Calu3 (cell line): ENCODE measurements at regions not wholly inside any gene's neighbourhood (a gene's known extent, or its start where the extent isn't known, plus 50 kb on each side); places are given as distances from the start of the nearest gene placed in this dataset.
A peak's percentile ranks its signal among the peaks of the same experiment; 100 is the strongest.
"Not testable (repeated sequence)": the region's sequence is repeated elsewhere in the genome, so short reads cannot be mapped to it uniquely, and the experiment has no call there.

Source experiments
- BruUV-seq: library from RNA; stranded (reverse); fragments of 400-500 nt; replicated peaks from 2 replicates; lab custom pipeline; 2021; lab: Mats Ljungman, UMichigan
- CTCF ChIA-PET: fragments of 300-600 bp; sonication (Branson Sonifier 250); formaldehyde crosslinking; loops from one replicate; lab custom pipeline; 2022; ENCODE audit warnings: antibody characterized with exemption; lab: Charles Lee
- DNase-seq: peaks from one replicate; pipeline ENCODE4 v3.0.0; 2022
- H3K27ac Mint-ChIP-seq: one replicate; pipeline ENCODE4 v1.8.0; 2022; ENCODE audit warnings: mixed read lengths; ENCODE audit not compliant: unreplicated experiment
- H3K27me3 Mint-ChIP-seq: one replicate; pipeline ENCODE4 v1.8.0; 2022; ENCODE audit warnings: mixed read lengths; ENCODE audit not compliant: unreplicated experiment
- H3K36me3 Mint-ChIP-seq: one replicate; pipeline ENCODE4 v1.8.0; 2022; ENCODE audit warnings: mild to moderate bottlenecking, moderate library complexity, mixed read lengths; ENCODE audit not compliant: insufficient read depth, unreplicated experiment
- H3K4me1 Mint-ChIP-seq: one replicate; pipeline ENCODE4 v1.8.0; 2022; ENCODE audit warnings: mild to moderate bottlenecking, low read depth, mixed read lengths; ENCODE audit not compliant: unreplicated experiment
- H3K4me3 Mint-ChIP-seq: one replicate; pipeline ENCODE4 v1.8.0; 2022; ENCODE audit warnings: mild to moderate bottlenecking, low read depth, moderate library complexity, mixed read lengths; ENCODE audit not compliant: unreplicated experiment
- H3K9me3 Mint-ChIP-seq: one replicate; pipeline ENCODE4 v1.8.0; 2022; ENCODE audit warnings: low read depth, mixed read lengths; ENCODE audit not compliant: unreplicated experiment
- intact Hi-C: fragments of 100-400 bp; cut with micrococcal nuclease; formaldehyde crosslinking; loops from one replicate; pipeline ENCODE4 v1.10.0; 2022; ENCODE audit not compliant: unreplicated experiment
- TF ChIP-seq, protein P1 (sequence below): fragments of 200-600 bp; IDR thresholded peaks from one replicate; pipeline ENCODE4 v1.8.0; 2022; ENCODE audit warnings: antibody characterized with exemption; ENCODE audit not compliant: unreplicated experiment

DNA sequence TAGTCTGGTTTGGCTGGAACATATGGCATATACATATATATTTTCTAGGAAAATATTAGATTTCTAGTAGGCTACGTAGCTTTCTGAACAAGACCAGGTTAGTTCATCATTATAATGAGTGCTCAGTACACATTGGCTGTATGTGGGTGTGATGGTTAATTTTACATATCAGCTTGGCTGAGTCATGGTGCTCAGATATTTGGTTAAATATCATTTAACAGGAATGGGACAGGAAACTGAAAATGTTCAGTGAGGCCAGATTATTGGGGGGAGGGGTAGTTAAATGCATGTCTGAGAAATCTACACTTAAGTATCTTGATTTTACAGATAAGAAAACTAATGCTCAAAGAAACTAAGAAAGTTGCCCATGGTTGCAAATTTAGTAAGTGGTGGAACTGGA is 160.1 kb downstream of the RBMX2 start:
- Mint-ChIP-seq H3K27me3 (no peaks in the 10 kb centered on the region), H3K4me1 (peaks cover 67% of the 10 kb centered on the region), H3K27ac (peak overlapping the region; percentile 73), H3K4me3 (peak overlapping the region; percentile 33), H3K36me3 (no peaks in the 10 kb centered on the region), H3K9me3 (peaks cover 4% of the 10 kb centered on the region)
- no peak for DNase-seq
- intact Hi-C loops, result no loop called here
- TF ChIP-seq, protein P1, sequence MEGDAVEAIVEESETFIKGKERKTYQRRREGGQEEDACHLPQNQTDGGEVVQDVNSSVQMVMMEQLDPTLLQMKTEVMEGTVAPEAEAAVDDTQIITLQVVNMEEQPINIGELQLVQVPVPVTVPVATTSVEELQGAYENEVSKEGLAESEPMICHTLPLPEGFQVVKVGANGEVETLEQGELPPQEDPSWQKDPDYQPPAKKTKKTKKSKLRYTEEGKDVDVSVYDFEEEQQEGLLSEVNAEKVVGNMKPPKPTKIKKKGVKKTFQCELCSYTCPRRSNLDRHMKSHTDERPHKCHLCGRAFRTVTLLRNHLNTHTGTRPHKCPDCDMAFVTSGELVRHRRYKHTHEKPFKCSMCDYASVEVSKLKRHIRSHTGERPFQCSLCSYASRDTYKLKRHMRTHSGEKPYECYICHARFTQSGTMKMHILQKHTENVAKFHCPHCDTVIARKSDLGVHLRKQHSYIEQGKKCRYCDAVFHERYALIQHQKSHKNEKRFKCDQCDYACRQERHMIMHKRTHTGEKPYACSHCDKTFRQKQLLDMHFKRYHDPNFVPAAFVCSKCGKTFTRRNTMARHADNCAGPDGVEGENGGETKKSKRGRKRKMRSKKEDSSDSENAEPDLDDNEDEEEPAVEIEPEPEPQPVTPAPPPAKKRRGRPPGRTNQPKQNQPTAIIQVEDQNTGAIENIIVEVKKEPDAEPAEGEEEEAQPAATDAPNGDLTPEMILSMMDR, result no peak
- BruUV-seq, result no TSS peak
- CTCF ChIA-PET, result interaction anchor here (0.6 to 2.7 kb wide), 4 partner anchors 12 to 141 kb away, joined by 3 to 11 read pairs (median 5); no protein-coding TSS in a partner anchor

DNA sequence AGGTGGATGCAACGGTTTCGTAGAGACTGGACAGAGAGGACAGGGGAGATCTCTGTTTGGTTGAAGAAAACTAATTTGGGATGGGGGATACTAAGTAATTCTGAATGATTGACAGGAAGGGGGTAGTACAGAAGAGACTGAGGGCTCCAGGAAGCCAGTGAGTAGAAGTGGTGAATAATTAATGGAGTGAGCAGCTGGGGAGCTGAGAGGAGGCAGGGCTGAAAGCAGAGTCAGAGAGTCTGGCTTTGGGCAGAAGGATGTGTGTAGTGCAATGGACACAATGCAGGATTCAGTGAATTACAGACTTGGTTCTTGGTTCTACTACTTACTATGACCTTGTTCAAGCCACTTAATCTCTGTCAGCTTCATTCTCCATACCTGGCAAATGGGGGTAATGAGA is 161.7 kb downstream of the RBMX2 start:
- TF ChIP-seq, protein P1, result no peak
- no peak for DNase-seq
- H3K4me3 Mint-ChIP-seq, result no peak overlapping the region
- H3K9me3 Mint-ChIP-seq, result peaks cover 4% of the 10 kb centered on the region
- peaks cover 67% of the 10 kb centered on the region for H3K4me1 Mint-ChIP-seq
- CTCF ChIA-PET, result no interaction called here
- intact Hi-C loops, result no loop called here
- H3K27me3 Mint-ChIP-seq, result no peaks in the 10 kb centered on the region
- peak overlapping the region; percentile 32 for H3K27ac Mint-ChIP-seq
- no peaks in the 10 kb centered on the region for H3K36me3 Mint-ChIP-seq
- BruUV-seq, result no TSS peak

DNA sequence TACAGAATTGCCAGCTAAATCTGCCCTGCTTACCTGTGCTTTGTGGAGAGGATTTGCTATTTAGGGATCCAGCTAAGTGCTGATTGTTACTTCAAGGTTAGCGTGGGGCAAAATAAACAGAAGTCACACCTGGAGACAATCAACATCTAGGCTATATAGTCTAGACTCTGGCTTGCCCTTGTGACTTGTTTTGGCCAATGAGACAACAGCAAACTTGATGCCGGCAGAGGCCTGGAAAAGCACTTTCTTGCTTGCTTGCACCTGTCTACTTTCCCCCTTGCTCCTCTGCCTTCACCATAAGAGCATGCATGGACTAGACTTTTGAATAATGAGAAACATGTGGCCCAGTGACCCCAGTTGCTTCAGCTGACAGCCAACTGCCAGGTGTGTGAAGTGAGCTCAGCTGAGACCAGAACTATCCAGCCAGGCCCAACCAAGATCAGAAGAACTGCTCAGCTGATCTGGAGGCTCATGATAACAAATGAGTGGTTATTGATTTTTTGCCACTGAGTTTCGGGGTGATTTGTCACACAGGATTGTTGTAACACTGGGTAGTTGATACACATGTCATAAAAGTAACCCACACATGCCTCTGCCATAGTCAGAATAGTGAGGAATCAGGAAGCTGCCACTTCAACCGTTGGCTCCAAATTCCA is 164.4 kb downstream of the RBMX2 start:
- Mint-ChIP-seq H3K27me3 (no peaks in the 10 kb centered on the region), H3K9me3 (peaks cover 4% of the 10 kb centered on the region), H3K27ac (peak overlapping the region; percentile 38), H3K4me3 (no peak overlapping the region), H3K36me3 (no peaks in the 10 kb centered on the region), H3K4me1 (peaks cover 56% of the 10 kb centered on the region)
- intact Hi-C loops, result no loop called here
- CTCF ChIA-PET, result interaction anchor here (0.6 to 1.0 kb wide), 3 partner anchors 10 to 178 kb away, joined by 3 to 5 read pairs (median 4); no protein-coding TSS in a partner anchor
- TF ChIP-seq, protein P1, result no peak
- DNase-seq, result peak; percentile 27
- no TSS peak for BruUV-seq

DNA sequence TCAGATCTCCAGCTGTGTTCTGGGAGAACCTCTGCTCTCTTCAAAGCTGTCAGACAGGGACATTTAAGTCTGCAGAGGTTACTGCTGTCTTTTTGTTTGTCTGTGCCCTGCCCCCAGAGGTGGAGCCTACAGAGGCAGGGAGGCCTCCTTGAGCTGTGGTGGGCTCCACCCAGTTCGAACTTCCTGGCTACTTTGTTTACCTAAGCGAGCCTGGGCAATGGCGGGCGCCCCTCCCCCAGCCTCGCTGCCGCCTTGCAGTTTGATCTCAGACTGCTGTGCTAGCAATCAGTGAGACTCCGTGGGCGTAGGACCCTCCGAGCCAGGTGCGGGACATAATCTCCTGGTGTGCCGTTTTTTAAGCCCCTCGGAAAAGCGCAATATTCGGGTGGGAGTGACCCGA is 171.2 kb downstream of the RBMX2 start:
- DNase-seq, CTCF ChIA-PET, H3K4me1 Mint-ChIP-seq, BruUV-seq, H3K9me3 Mint-ChIP-seq, H3K27me3 Mint-ChIP-seq, H3K36me3 Mint-ChIP-seq, H3K27ac Mint-ChIP-seq, H3K4me3 Mint-ChIP-seq: not testable (repeated sequence)
- intact Hi-C loops, result loop anchor here (10.0 kb wide), 1 partner anchor 332 kb away; the partner anchor contains the start of gene ENOX2
